ENCODE measurements at regions not wholly inside any gene's neighbourhood (a gene's known extent, or its start where the extent isn't known, plus 50 kb on each side); places are given as distances from the start of the nearest gene placed in this dataset.

- TF ChIP-seq CTCF (IDR thresholded peaks at IDR 0.05; ENCODE audit: low read depth, low read length, poor library complexity, severe bottlenecking): no peak
- no peak for TF ChIP-seq EZH2phosphoT487 (IDR thresholded peaks at IDR 0.05; ENCODE audit: borderline replicate concordance, low read length)
Observed at GRCh38 chr2:200185628-200186000, 120.9 kb upstream of the SPATS2L start.

Measured in DOHH2 (cell line).